Lower lobe of right lung (tissue), 2 donors: ENCODE measurements at regions not wholly inside any gene's neighbourhood (a gene's known extent, or its start where the extent isn't known, plus 50 kb on each side); places are given as distances from the start of the nearest gene placed in this dataset.

Experiments used
- ATAC-seq, 2 donors: fragments of 200-7000 bp; cut with Tn5 transposase; one replicate each; pipeline ENCODE4 v1.9.1; 2020 to 2022; ENCODE audit warnings: mild to moderate bottlenecking in 2 of 2, moderate library complexity in 2 of 2
- DNase-seq: peaks from one replicate; pipeline ENCODE4 v3.0.0-alpha.2; 2020
- H3K27ac ChIP-seq: fragments of 200-600 bp; one replicate; pipeline ENCODE4 v1.8.0; 2022
- H3K27me3 ChIP-seq: fragments of 200-600 bp; one replicate; pipeline ENCODE4 v1.8.0; 2022; ENCODE audit warnings: low read depth
- H3K36me3 ChIP-seq: fragments of 200-600 bp; one replicate; pipeline ENCODE4 v1.8.0; 2022; ENCODE audit warnings: mild to moderate bottlenecking
- H3K4me1 ChIP-seq: fragments of 200-600 bp; one replicate; pipeline ENCODE4 v1.8.0; 2022
- H3K4me3 ChIP-seq: fragments of 200-600 bp; one replicate; pipeline ENCODE4 v1.8.0; 2022; ENCODE audit warnings: mild to moderate bottlenecking
- H3K9me3 ChIP-seq: fragments of 200-600 bp; one replicate; pipeline ENCODE4 v1.8.0; 2022
- intact Hi-C: fragments of 100-400 bp; cut with DNase I; formaldehyde crosslinking; loops from one replicate; pipeline ENCODE4 v1.11.0; 2022
- TF ChIP-seq, protein P1 (sequence below): fragments of 200-600 bp; IDR thresholded peaks from one replicate; pipeline ENCODE4 v1.8.0; 2022; ENCODE audit warnings: antibody characterized with exemption, mild to moderate bottlenecking
- donor health status: DM: no; HTN: yes; CAD: no; lungs with severe emphysema.

DNA sequence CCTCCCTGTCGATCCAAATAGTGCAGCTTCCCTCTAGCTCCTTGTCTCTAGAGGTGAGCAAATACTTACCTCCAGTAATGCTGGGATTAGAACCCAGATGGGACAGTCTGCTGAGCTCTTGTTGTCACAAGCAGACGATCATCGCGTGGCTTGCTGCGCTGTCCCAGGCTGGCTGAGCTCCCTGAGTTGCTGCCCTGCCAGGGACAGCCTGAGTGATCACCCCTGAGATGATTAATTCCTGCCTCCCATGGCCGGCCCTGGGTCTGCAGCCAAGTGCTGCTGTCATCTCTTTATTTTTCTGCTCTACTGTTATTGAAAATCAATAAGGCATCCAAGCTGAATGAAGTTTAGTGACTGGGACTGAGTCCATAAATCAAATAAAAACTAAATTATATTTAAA, 94.0 kb upstream of the ALDH1B1 start:
- Histone ChIP-seq H3K36me3 (no peaks in the 10 kb centered on the region), H3K27me3 (no peaks in the 10 kb centered on the region), H3K27ac (no peak overlapping the region), H3K4me3 (no peak overlapping the region), H3K9me3 (no peaks in the 10 kb centered on the region), H3K4me1 (peaks cover 6% of the 10 kb centered on the region)
- intact Hi-C loops, result no loop called here
- ATAC-seq (no peak), DNase-seq (no peak)
- TF ChIP-seq, protein P1, sequence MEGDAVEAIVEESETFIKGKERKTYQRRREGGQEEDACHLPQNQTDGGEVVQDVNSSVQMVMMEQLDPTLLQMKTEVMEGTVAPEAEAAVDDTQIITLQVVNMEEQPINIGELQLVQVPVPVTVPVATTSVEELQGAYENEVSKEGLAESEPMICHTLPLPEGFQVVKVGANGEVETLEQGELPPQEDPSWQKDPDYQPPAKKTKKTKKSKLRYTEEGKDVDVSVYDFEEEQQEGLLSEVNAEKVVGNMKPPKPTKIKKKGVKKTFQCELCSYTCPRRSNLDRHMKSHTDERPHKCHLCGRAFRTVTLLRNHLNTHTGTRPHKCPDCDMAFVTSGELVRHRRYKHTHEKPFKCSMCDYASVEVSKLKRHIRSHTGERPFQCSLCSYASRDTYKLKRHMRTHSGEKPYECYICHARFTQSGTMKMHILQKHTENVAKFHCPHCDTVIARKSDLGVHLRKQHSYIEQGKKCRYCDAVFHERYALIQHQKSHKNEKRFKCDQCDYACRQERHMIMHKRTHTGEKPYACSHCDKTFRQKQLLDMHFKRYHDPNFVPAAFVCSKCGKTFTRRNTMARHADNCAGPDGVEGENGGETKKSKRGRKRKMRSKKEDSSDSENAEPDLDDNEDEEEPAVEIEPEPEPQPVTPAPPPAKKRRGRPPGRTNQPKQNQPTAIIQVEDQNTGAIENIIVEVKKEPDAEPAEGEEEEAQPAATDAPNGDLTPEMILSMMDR, result no peak

DNA sequence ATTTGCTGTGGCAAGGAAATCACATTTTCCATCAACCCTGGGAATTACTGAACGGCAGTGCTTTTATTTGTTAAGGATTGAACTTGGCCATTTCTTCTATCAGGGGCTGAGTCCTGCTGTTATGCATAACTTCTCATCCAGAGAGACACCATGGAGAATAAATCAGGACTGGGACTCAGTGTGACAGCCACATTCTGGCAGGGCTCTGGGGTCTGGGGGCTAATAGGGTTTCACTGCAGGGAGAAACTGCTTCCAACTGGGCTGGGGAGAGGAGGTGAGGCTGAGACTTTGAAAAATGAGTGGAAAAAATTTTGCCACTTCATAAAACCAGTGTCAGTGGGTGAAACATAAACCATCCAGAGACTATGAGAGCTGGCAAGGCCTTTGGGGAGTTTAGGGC, 95.7 kb upstream of the ALDH1B1 start:
- intact Hi-C loops, result no loop called here
- Histone ChIP-seq H3K4me3 (no peak overlapping the region), H3K4me1 (peaks cover 6% of the 10 kb centered on the region), H3K27me3 (no peaks in the 10 kb centered on the region), H3K27ac (no peak overlapping the region), H3K9me3 (no peaks in the 10 kb centered on the region), H3K36me3 (no peaks in the 10 kb centered on the region)
- TF ChIP-seq, protein P1, result no peak
- DNase-seq, result no peak
- no peak for ATAC-seq

DNA sequence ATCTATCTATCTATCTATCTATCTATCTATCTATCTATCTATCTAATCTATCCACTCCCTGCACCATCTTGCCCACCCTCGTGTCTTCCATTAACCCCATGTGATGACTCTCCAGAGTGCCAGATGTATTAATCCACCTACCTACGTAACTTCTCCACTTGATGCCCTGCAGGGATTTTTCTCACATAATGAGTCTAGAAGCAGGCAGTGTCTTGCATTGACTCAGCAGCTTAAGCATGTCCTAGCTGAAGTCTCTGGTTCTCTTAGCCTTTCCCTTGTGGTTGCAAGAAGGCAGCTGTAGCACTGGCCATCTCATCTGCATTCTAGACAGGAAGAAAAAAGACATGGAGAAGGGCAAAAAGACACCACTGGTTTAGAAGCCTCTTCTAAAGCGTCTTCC, 96.7 kb upstream of the ALDH1B1 start:
- intact Hi-C loops, result no loop called here
- no peak for DNase-seq
- TF ChIP-seq, protein P1, result no peak
- ATAC-seq, result no peak
- Histone ChIP-seq H3K27me3 (no peaks in the 10 kb centered on the region), H3K9me3 (no peaks in the 10 kb centered on the region), H3K36me3 (no peaks in the 10 kb centered on the region), H3K27ac (no peak overlapping the region), H3K4me1 (peaks cover 6% of the 10 kb centered on the region), H3K4me3 (no peak overlapping the region)

DNA sequence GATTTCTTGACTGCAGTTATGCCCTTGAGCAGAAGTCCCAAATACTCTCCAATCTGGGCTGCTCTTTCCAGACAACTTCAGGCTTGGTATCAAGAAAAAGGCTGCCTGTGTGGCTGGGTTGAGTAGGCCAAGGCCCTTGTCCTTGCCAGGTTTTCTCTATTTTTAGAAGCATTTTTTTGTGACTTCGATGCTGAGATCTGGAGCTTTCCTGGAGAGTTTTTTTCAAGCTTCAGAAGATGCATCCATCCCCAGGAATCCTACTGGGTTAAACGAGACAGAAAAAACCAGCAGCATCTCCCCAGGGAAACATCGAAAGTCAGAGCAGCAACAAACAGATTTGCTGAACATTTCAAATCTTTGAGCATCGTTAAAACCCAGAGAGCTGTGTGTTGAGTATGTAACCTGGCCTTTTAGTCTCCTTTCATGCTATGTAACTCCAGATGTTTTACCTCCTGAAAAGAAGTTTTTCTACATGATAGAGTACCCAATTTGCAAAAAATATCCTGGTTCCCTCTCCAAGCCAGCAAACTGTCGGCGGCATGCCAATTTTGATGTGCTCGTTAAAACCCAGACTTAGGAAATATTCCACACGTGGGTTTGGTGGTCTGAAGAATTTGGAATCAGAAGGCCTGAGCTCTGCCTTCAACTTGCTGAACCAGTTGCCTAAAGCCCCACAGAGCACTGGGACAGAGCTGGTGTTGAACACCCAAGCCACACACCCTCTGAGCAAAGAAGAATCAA, 98.1 kb upstream of the ALDH1B1 start:
- intact Hi-C loops, result no loop called here
- TF ChIP-seq, protein P1, result no peak
- H3K4me3 ChIP-seq, result no peak overlapping the region
- peaks cover 6% of the 10 kb centered on the region for H3K4me1 ChIP-seq
- DNase-seq (no peak), ATAC-seq (no peak)
- H3K27me3 ChIP-seq, result no peaks in the 10 kb centered on the region
- no peaks in the 10 kb centered on the region for H3K9me3 ChIP-seq
- no peaks in the 10 kb centered on the region for H3K36me3 ChIP-seq
- no peak overlapping the region for H3K27ac ChIP-seq

DNA sequence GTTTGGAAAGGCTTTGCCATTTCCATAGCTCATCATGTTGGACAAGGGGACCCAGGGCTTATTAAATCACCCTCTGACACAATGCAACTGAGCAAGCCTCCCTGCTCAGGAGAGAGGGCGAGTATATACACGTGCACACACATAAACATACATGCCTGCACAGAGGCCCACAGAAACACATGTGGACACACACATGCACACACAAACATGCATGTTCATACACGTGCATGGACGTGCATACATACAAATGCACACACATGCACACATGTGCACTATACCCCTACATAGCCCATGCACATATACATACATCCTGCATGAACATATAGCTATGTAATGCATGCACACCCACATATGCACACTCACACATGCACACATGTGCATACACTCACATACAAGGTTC, 99.5 kb upstream of the ALDH1B1 start:
- intact Hi-C loops, result no loop called here
- H3K9me3 ChIP-seq, result no peaks in the 10 kb centered on the region
- DNase-seq (no peak), ATAC-seq (no peak)
- no peaks in the 10 kb centered on the region for H3K36me3 ChIP-seq
- no peaks in the 10 kb centered on the region for H3K27me3 ChIP-seq
- H3K4me1 ChIP-seq, result peaks cover 6% of the 10 kb centered on the region
- TF ChIP-seq, protein P1, result no peak
- no peak overlapping the region for H3K27ac ChIP-seq
- no peak overlapping the region for H3K4me3 ChIP-seq
